B cell (primary cell): ENCODE measurements at regions not wholly inside any gene's neighbourhood (a gene's known extent, or its start where the extent isn't known, plus 50 kb on each side); places are given as distances from the start of the nearest gene placed in this dataset.

Experiments
- ATAC-seq: fragments of 200-7000 bp; cut with Tn5 transposase; one replicate; pipeline ENCODE4 v1.10.0; 2021; ENCODE audit warnings: low read depth, mild to moderate bottlenecking, moderate number of reproducible peaks, moderate library complexity
- CTCF ChIA-PET: fragments of 350-600 bp; sonication (Branson Sonifier 250); formaldehyde crosslinking; loops from one replicate; lab custom pipeline; 2021; ENCODE audit warnings: antibody characterized with exemption, inconsistent platforms; lab: Charles Lee
- POLR2A ChIA-PET: fragments of 350-600 bp; sonication (Branson Sonifier 250); formaldehyde crosslinking; loops from one replicate; lab custom pipeline; 2021; ENCODE audit warnings: antibody characterized with exemption; lab: Charles Lee
- DNase-seq: peaks from one replicate; pipeline ENCODE4 v3.0.0; 2013
- H2AFZ ChIP-seq: 2 replicates; pipeline ENCODE4 v1.6.1; 2012; ENCODE audit warnings: mild to moderate bottlenecking, low read depth, low read length; ENCODE audit not compliant: insufficient read depth, poor library complexity, severe bottlenecking
- H3K27ac ChIP-seq, 2 donors: 1 replicate in 1 of 2; 2 replicates in 1 of 2; pipeline ENCODE4 v1.5.1; 2012 to 2013; ENCODE audit warnings: low read length in 2 of 2, mild to moderate bottlenecking in 2 of 2, moderate library complexity in 1 of 2
- H3K27me3 ChIP-seq, 4 experiments: fragments of 200-600 bp in 1 of 4; sonication (generic) in 1 of 4; replicated peaks in 1 of 4; 1 replicate in 2 of 4; 2 replicates in 2 of 4; pipeline versions ENCODE4 v1.6.1 to v1.7.0; 2013 to 2016; ENCODE audit warnings: low read length in 3 of 4, mild to moderate bottlenecking in 2 of 4, mixed read lengths in 1 of 4, moderate library complexity in 1 of 4; ENCODE audit not compliant: insufficient read depth in 4 of 4, control insufficient read depth in 3 of 4; ENCODE audit errors: control extremely low read depth in 1 of 4
- H3K36me3 ChIP-seq, 2 experiments: replicated peaks in 1 of 2; 1 replicate in 1 of 2; 2 replicates in 1 of 2; pipeline versions ENCODE4 v1.6.1 to v1.7.1; 2013; ENCODE audit warnings: low read length in 1 of 2; ENCODE audit not compliant: insufficient read depth in 2 of 2, control insufficient read depth in 1 of 2; ENCODE audit errors: control extremely low read depth in 1 of 2, extremely low read depth in 1 of 2
- H3K4me1 ChIP-seq, 2 donors: fragments of 200-600 bp in 1 of 2; sonication (generic) in 1 of 2; 1 replicate in 1 of 2; 2 replicates in 1 of 2; pipeline versions ENCODE4 v1.5.1 to v1.6.1; 2013 to 2017; ENCODE audit warnings: low read length in 2 of 2; ENCODE audit not compliant: control insufficient read depth in 2 of 2, insufficient read depth in 2 of 2
- H3K4me2 ChIP-seq: replicated peaks from 2 replicates; pipeline ENCODE3; 2012; ENCODE audit warnings: mild to moderate bottlenecking, low read depth, low read length; ENCODE audit not compliant: poor library complexity, severe bottlenecking
- H3K4me3 ChIP-seq, 5 experiments: fragments of 200-600 bp in 1 of 5; sonication (generic) in 1 of 5; 1 replicate in 3 of 5; 2 replicates in 2 of 5; pipeline versions ENCODE4 v1.5.1 to v1.7.0; 2011 to 2016; ENCODE audit warnings: low read length in 4 of 5, mild to moderate bottlenecking in 4 of 5, low read depth in 2 of 5, control low read depth in 1 of 5, moderate library complexity in 1 of 5; ENCODE audit not compliant: insufficient read depth in 1 of 5; ENCODE audit errors: control extremely low read depth in 1 of 5, extremely low read depth in 1 of 5
- H3K79me2 ChIP-seq: fragments of 200-600 bp; sonication (generic); one replicate; pipeline ENCODE4 v1.6.0; 2016; ENCODE audit warnings: low read length; ENCODE audit not compliant: control insufficient read depth, insufficient read depth
- H3K9ac ChIP-seq: fragments of 200-600 bp; sonication (generic); 2 replicates; pipeline ENCODE4 v1.6.1; 2017; ENCODE audit warnings: mild to moderate bottlenecking, low read length, moderate library complexity
- H3K9me3 ChIP-seq, 3 donors: one replicate each; pipeline versions ENCODE4 v1.6.1 to v1.7.1; 2013; ENCODE audit warnings: low read length in 2 of 3; ENCODE audit not compliant: control insufficient read depth in 2 of 3, insufficient read depth in 1 of 3; ENCODE audit errors: control extremely low read depth in 1 of 3
- H4K20me1 ChIP-seq: 2 replicates; pipeline ENCODE4 v1.6.0; 2012; ENCODE audit warnings: mild to moderate bottlenecking, low read length; ENCODE audit not compliant: insufficient read depth, control insufficient read depth, poor library complexity, severe bottlenecking
- H3K27ac Mint-ChIP-seq: one replicate; pipeline ENCODE4 v1.8.0; 2021; ENCODE audit warnings: mixed read lengths
- H3K27me3 Mint-ChIP-seq: one replicate; pipeline ENCODE4 v1.8.0; 2021; ENCODE audit warnings: mixed read lengths
- H3K4me1 Mint-ChIP-seq: one replicate; pipeline ENCODE4 v1.8.0; 2021; ENCODE audit warnings: mixed read lengths
- H3K4me3 Mint-ChIP-seq: one replicate; pipeline ENCODE4 v1.8.0; 2021; ENCODE audit warnings: mixed read lengths
- H3K9me3 Mint-ChIP-seq: one replicate; pipeline ENCODE4 v1.8.0; 2022; ENCODE audit warnings: mixed read lengths; ENCODE audit not compliant: insufficient read depth
- EZH2 ChIP-seq: IDR thresholded peaks from 2 replicates; pipeline ENCODE4 v1.6.1; 2012; ENCODE audit warnings: borderline replicate concordance, low read depth, mild to moderate bottlenecking, moderate library complexity, low read length; ENCODE audit not compliant: insufficient read depth, poor library complexity, severe bottlenecking
- whole genome bisulfite sequencing: methylation state at CpG from one replicate; pipeline ENCODE4 v1.1.5; 2013; ENCODE audit warnings: missing lambda C conversion rate; ENCODE audit not compliant: insufficient coverage; 5-methylcytosine and 5-hydroxymethylcytosine counted together
- intact Hi-C: fragments of 100-400 bp; cut with micrococcal nuclease; formaldehyde crosslinking; loops from one replicate; pipeline ENCODE4 v1.10.0; 2022
- TF ChIP-seq, protein P1 (sequence below): fragments of 200-600 bp; IDR thresholded peaks from one replicate; pipeline ENCODE4 v1.8.0; 2022; ENCODE audit warnings: antibody characterized with exemption, mild to moderate bottlenecking

DNA sequence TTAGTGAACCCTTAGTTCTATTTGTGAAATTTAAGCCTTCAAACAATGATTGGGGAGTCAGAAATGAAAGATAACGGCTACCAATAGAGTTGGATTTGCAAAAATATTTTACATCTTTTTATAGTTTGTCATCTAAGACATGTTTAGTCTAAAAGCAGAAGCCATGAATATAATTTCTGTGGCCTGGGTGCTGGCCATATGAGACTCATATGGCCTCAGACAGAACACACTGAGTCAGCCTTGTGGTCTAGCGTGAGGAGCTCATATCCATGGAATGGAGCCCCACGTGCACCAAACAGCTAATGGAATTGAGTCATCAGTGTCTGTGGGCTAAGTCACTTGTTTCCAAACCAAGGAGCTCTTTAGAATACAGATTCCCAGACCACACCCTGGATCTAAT lies 240.7 kb upstream of the NREP start:
- H3K9me3 ChIP-seq = no peaks in the 10 kb centered on the region
- no peak for DNase-seq
- TF ChIP-seq EZH2 = no peak
- TF ChIP-seq, protein P1, sequence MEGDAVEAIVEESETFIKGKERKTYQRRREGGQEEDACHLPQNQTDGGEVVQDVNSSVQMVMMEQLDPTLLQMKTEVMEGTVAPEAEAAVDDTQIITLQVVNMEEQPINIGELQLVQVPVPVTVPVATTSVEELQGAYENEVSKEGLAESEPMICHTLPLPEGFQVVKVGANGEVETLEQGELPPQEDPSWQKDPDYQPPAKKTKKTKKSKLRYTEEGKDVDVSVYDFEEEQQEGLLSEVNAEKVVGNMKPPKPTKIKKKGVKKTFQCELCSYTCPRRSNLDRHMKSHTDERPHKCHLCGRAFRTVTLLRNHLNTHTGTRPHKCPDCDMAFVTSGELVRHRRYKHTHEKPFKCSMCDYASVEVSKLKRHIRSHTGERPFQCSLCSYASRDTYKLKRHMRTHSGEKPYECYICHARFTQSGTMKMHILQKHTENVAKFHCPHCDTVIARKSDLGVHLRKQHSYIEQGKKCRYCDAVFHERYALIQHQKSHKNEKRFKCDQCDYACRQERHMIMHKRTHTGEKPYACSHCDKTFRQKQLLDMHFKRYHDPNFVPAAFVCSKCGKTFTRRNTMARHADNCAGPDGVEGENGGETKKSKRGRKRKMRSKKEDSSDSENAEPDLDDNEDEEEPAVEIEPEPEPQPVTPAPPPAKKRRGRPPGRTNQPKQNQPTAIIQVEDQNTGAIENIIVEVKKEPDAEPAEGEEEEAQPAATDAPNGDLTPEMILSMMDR = no peak
- no peak overlapping the region for H3K9ac ChIP-seq
- intact Hi-C loops = no loop called here
- H2AFZ ChIP-seq = no peak overlapping the region
- H3K4me1 Mint-ChIP-seq = no peaks in the 10 kb centered on the region
- ATAC-seq = no peak
- no peaks in the 10 kb centered on the region for H3K9me3 Mint-ChIP-seq
- no peaks in the 10 kb centered on the region for H3K4me1 ChIP-seq
- no peaks in the 10 kb centered on the region for H3K79me2 ChIP-seq
- no peaks in the 10 kb centered on the region for H4K20me1 ChIP-seq
- H3K4me3 ChIP-seq = no peak overlapping the region
- peaks cover 0 to 3% (median 0%) of the 10 kb centered on the region in 4 experiments for H3K27me3 ChIP-seq
- peaks cover 7% of the 10 kb centered on the region for H3K27me3 Mint-ChIP-seq
- CTCF ChIA-PET = interaction anchor here (0.5 kb wide), 1 partner anchor 23 kb away, joined by 6 read pairs; no protein-coding TSS in a partner anchor
- H3K27ac Mint-ChIP-seq = no peak overlapping the region
- no peak overlapping the region for H3K4me3 Mint-ChIP-seq
- WGBS = 74% methylated on average over 2 of the region's 3 CpGs
- no peak overlapping the region for H3K27ac ChIP-seq
- H3K36me3 ChIP-seq = no peaks in the 10 kb centered on the region
- POLR2A ChIA-PET = no interaction called here
- H3K4me2 ChIP-seq = no peak overlapping the region

DNA sequence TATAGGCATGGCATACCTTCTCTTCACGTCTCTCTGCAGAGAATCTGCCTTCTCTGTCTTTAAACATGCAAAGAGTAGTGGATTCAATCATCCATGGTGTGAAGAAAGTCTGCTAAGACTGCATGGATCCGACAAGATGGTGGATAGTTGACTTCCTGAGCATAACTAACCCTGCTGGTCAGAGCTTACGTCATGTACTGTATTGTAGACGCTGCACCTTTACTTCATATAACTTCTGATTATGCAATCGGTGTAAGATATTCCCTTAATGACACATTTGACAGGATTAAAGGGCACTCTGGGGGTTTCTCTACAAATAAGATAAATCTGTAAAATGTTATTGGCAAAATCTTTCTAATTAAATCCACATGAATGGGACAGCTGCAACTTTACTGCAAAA lies 240.3 kb upstream of the NREP start:
- ChIA-PET POLR2A (no interaction called here), CTCF (interaction anchor here (0.5 kb wide), 1 partner anchor 23 kb away, joined by 6 read pairs; no protein-coding TSS in a partner anchor)
- Histone ChIP-seq H2AFZ (no peak overlapping the region), H3K4me3 (no peak overlapping the region), H3K79me2 (no peaks in the 10 kb centered on the region), H3K27me3 (peaks cover 0 to 3% (median 0%) of the 10 kb centered on the region in 4 experiments), H3K36me3 (no peaks in the 10 kb centered on the region), H4K20me1 (no peaks in the 10 kb centered on the region), H3K4me1 (no peaks in the 10 kb centered on the region), H3K9ac (no peak overlapping the region), H3K27ac (no peak overlapping the region), H3K4me2 (no peak overlapping the region), H3K9me3 (no peaks in the 10 kb centered on the region)
- H3K27me3 Mint-ChIP-seq = peaks cover 7% of the 10 kb centered on the region
- no peak for DNase-seq
- no peaks in the 10 kb centered on the region for H3K9me3 Mint-ChIP-seq
- 100% methylated on average over 1 of the region's 5 CpGs for WGBS
- H3K27ac Mint-ChIP-seq = no peak overlapping the region
- TF ChIP-seq, protein P1 = no peak
- no peak for TF ChIP-seq EZH2
- H3K4me3 Mint-ChIP-seq = no peak overlapping the region
- intact Hi-C loops = no loop called here
- ATAC-seq = no peak
- H3K4me1 Mint-ChIP-seq = no peaks in the 10 kb centered on the region
